ENCODE measurements at regions not wholly inside any gene's neighbourhood (a gene's known extent, or its start where the extent isn't known, plus 50 kb on each side); places are given as distances from the start of the nearest gene placed in this dataset.

DNA sequence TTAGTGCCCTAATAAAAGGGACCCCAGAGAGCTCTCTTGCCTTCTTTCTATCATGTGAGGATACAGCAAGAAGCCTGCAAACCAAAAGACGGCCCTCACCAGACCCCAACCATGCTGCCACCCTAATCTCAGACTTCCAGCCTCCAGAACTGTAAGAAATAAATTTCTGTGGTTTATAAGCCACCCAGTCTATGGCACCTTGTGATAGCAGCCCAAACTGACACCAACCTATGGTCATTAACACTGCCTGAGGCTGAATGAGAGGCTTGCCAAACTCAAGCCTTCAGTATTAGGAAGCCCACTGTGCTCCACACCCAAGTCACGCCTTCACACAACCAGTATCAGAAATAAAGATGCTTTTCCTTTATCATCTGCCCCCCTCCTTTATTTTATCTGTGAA is 127.3 kb upstream of the KLF3 start:
- H3K27ac ChIP-seq (ENCODE audit: low read length) = no peak overlapping the region
- no peaks in the 10 kb centered on the region for H3K27me3 ChIP-seq (ENCODE audit: control insufficient read depth, insufficient read depth, low read length)
- H3K9me3 ChIP-seq (ENCODE audit: control insufficient read depth, low read depth, low read length) = no peaks in the 10 kb centered on the region
- no peaks in the 10 kb centered on the region for H3K4me1 ChIP-seq (ENCODE audit: control insufficient read depth, low read depth, low read length)
- no peak overlapping the region for H3K9ac ChIP-seq (ENCODE audit: low read length)
- no peak overlapping the region for H3K4me3 ChIP-seq (ENCODE audit: low read length)
- no peaks in the 10 kb centered on the region for H3K36me3 ChIP-seq (ENCODE audit: control insufficient read depth, low read depth, low read length)

GRCh38 chr4:38537666-38538065 is 126.3 kb upstream of the KLF3 start:
- no peaks in the 10 kb centered on the region for H3K36me3 ChIP-seq (ENCODE audit: control insufficient read depth, low read depth, low read length)
- no peaks in the 10 kb centered on the region for H3K9me3 ChIP-seq (ENCODE audit: control insufficient read depth, low read depth, low read length)
- no peaks in the 10 kb centered on the region for H3K4me1 ChIP-seq (ENCODE audit: control insufficient read depth, low read depth, low read length)
- H3K27ac ChIP-seq (ENCODE audit: low read length) = no peak overlapping the region
- H3K9ac ChIP-seq (ENCODE audit: low read length) = no peak overlapping the region
- H3K27me3 ChIP-seq (ENCODE audit: control insufficient read depth, insufficient read depth, low read length) = no peaks in the 10 kb centered on the region
- H3K4me3 ChIP-seq (ENCODE audit: low read length) = no peak overlapping the region

DNA sequence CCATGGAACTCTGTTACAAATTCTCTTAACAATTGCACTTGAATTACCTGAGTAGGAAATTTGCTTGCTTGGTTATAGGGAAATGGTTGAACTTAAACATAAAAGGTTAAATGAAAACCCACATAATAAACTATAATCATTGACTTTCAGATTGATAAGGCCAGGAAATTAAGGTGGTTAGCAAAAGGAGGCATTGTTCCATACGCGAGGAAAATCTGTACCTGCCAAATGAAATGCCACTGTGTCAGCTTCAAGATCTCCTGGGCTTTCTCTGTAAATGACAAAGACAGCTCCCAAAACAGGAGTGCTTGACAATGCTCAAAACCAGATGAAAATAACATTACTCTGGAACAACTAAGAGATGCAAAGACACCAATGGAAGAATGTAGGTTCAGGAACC is 125.5 kb upstream of the KLF3 start:
- no peaks in the 10 kb centered on the region for H3K27me3 ChIP-seq (ENCODE audit: control insufficient read depth, insufficient read depth, low read length)
- no peaks in the 10 kb centered on the region for H3K9me3 ChIP-seq (ENCODE audit: control insufficient read depth, low read depth, low read length)
- no peak overlapping the region for H3K27ac ChIP-seq (ENCODE audit: low read length)
- no peaks in the 10 kb centered on the region for H3K4me1 ChIP-seq (ENCODE audit: control insufficient read depth, low read depth, low read length)
- no peaks in the 10 kb centered on the region for H3K36me3 ChIP-seq (ENCODE audit: control insufficient read depth, low read depth, low read length)
- no peak overlapping the region for H3K4me3 ChIP-seq (ENCODE audit: low read length)
- H3K9ac ChIP-seq (ENCODE audit: low read length) = no peak overlapping the region

DNA sequence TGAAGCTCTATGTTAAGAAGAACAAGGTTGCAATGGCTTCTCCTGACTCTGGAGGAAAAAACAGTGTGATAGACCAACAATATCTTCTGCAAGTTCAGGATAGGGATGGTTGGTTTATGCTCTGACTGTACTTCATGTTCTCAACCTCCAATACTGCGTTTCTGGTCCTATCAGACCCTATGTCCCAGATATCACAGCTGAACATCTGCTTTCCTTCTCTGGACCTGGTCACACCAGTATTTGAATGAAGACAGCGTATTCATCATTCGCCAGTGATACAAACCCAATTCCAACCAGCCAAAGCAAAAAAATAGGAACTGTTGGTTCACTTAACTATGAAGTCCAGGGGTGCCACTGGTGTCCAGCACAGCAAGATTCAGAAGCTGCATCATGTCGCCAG is 124.5 kb upstream of the KLF3 start:
- Histone ChIP-seq H3K4me3 (ENCODE audit: low read length) (no peak overlapping the region), H3K27ac (ENCODE audit: low read length) (no peak overlapping the region)

GRCh38 chr4:38547052-38547451 is 116.9 kb upstream of the KLF3 start:
- H3K9ac ChIP-seq (ENCODE audit: low read length) = no peak overlapping the region
- H3K4me1 ChIP-seq (ENCODE audit: control insufficient read depth, low read depth, low read length) = no peaks in the 10 kb centered on the region
- H3K36me3 ChIP-seq (ENCODE audit: control insufficient read depth, low read depth, low read length) = no peaks in the 10 kb centered on the region
- no peak overlapping the region for H3K27ac ChIP-seq (ENCODE audit: low read length)
- peaks cover 49% of the 10 kb centered on the region for H3K27me3 ChIP-seq (ENCODE audit: control insufficient read depth, insufficient read depth, low read length)
- H3K4me3 ChIP-seq (ENCODE audit: low read length) = no peak overlapping the region
- H3K9me3 ChIP-seq (ENCODE audit: control insufficient read depth, low read depth, low read length) = no peaks in the 10 kb centered on the region

More for the DNA sequence above, 124.5 kb upstream of the KLF3 start:
- Histone ChIP-seq H3K9ac (ENCODE audit: low read length) (no peak overlapping the region), H3K27me3 (ENCODE audit: control insufficient read depth, insufficient read depth, low read length) (peaks cover 4% of the 10 kb centered on the region), H3K36me3 (ENCODE audit: control insufficient read depth, low read depth, low read length) (no peaks in the 10 kb centered on the region), H3K9me3 (ENCODE audit: control insufficient read depth, low read depth, low read length) (no peaks in the 10 kb centered on the region), H3K4me1 (ENCODE audit: control insufficient read depth, low read depth, low read length) (no peaks in the 10 kb centered on the region)

- Histone ChIP-seq H3K36me3 (ENCODE audit: control insufficient read depth, low read depth, low read length) (no peaks in the 10 kb centered on the region), H3K27me3 (ENCODE audit: control insufficient read depth, insufficient read depth, low read length) (peaks cover 49% of the 10 kb centered on the region), H3K9me3 (ENCODE audit: control insufficient read depth, low read depth, low read length) (no peaks in the 10 kb centered on the region), H3K9ac (ENCODE audit: low read length) (no peak overlapping the region), H3K4me1 (ENCODE audit: control insufficient read depth, low read depth, low read length) (no peaks in the 10 kb centered on the region), H3K27ac (ENCODE audit: low read length) (no peak overlapping the region), H3K4me3 (ENCODE audit: low read length) (no peak overlapping the region)
These were observed 115.7 kb upstream of the KLF3 start for GRCh38 chr4:38548256-38548655.

GRCh38 chr4:38559374-38559773 is 104.6 kb upstream of the KLF3 start:
- no peaks in the 10 kb centered on the region for H3K36me3 ChIP-seq (ENCODE audit: control insufficient read depth, low read depth, low read length)
- H3K27ac ChIP-seq (ENCODE audit: low read length) = no peak overlapping the region
- H3K9me3 ChIP-seq (ENCODE audit: control insufficient read depth, low read depth, low read length) = no peaks in the 10 kb centered on the region
- no peak overlapping the region for H3K4me3 ChIP-seq (ENCODE audit: low read length)
- no peak overlapping the region for H3K9ac ChIP-seq (ENCODE audit: low read length)
- no peaks in the 10 kb centered on the region for H3K27me3 ChIP-seq (ENCODE audit: control insufficient read depth, insufficient read depth, low read length)
- no peaks in the 10 kb centered on the region for H3K4me1 ChIP-seq (ENCODE audit: control insufficient read depth, low read depth, low read length)

DNA sequence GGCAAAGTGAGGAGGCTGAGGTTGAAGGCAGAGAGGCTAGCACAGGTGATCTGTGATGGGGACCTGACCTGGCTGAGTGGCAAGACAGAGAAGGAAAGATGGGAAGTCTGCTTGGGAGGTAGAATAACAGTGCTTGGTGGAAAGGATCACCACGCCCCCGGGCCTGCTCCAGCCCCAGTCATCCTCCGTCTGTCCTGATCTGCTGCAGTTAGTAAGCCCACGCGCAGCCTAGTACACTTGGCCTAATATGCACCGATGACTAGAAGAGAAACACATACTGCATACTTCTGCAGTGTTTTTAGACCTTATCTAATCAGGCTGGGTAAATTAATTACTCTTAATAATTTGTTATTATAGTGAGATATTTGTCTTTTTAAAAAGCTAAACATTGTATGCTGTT is 103.7 kb upstream of the KLF3 start:
- Histone ChIP-seq H3K4me1 (ENCODE audit: control insufficient read depth, low read depth, low read length) (no peaks in the 10 kb centered on the region), H3K27me3 (ENCODE audit: control insufficient read depth, insufficient read depth, low read length) (no peaks in the 10 kb centered on the region), H3K4me3 (ENCODE audit: low read length) (no peak overlapping the region), H3K9ac (ENCODE audit: low read length) (no peak overlapping the region), H3K9me3 (ENCODE audit: control insufficient read depth, low read depth, low read length) (no peaks in the 10 kb centered on the region), H3K36me3 (ENCODE audit: control insufficient read depth, low read depth, low read length) (no peaks in the 10 kb centered on the region), H3K27ac (ENCODE audit: low read length) (no peak overlapping the region)

GRCh38 chr4:38560768-38561558 is 103.0 kb upstream of the KLF3 start:
- no peaks in the 10 kb centered on the region for H3K27me3 ChIP-seq (ENCODE audit: control insufficient read depth, insufficient read depth, low read length)
- no peak overlapping the region for H3K9ac ChIP-seq (ENCODE audit: low read length)
- no peaks in the 10 kb centered on the region for H3K4me1 ChIP-seq (ENCODE audit: control insufficient read depth, low read depth, low read length)
- no peaks in the 10 kb centered on the region for H3K9me3 ChIP-seq (ENCODE audit: control insufficient read depth, low read depth, low read length)
- no peaks in the 10 kb centered on the region for H3K36me3 ChIP-seq (ENCODE audit: control insufficient read depth, low read depth, low read length)
- H3K27ac ChIP-seq (ENCODE audit: low read length) = no peak overlapping the region
- H3K4me3 ChIP-seq (ENCODE audit: low read length) = no peak overlapping the region

- Histone ChIP-seq H3K27me3 (ENCODE audit: control insufficient read depth, insufficient read depth, low read length) (no peaks in the 10 kb centered on the region), H3K36me3 (ENCODE audit: control insufficient read depth, low read depth, low read length) (no peaks in the 10 kb centered on the region), H3K27ac (ENCODE audit: low read length) (no peak overlapping the region), H3K4me3 (ENCODE audit: low read length) (no peak overlapping the region), H3K9me3 (ENCODE audit: control insufficient read depth, low read depth, low read length) (no peaks in the 10 kb centered on the region), H3K9ac (ENCODE audit: low read length) (no peak overlapping the region), H3K4me1 (ENCODE audit: control insufficient read depth, low read depth, low read length) (no peaks in the 10 kb centered on the region)
These were observed 101.2 kb upstream of the KLF3 start for GRCh38 chr4:38562751-38563198.

- Histone ChIP-seq H3K9me3 (ENCODE audit: control insufficient read depth, low read depth, low read length) (no peaks in the 10 kb centered on the region), H3K36me3 (ENCODE audit: control insufficient read depth, low read depth, low read length) (no peaks in the 10 kb centered on the region), H3K27ac (ENCODE audit: low read length) (no peak overlapping the region), H3K9ac (ENCODE audit: low read length) (no peak overlapping the region), H3K4me3 (ENCODE audit: low read length) (no peak overlapping the region), H3K27me3 (ENCODE audit: control insufficient read depth, insufficient read depth, low read length) (no peaks in the 10 kb centered on the region), H3K4me1 (ENCODE audit: control insufficient read depth, low read depth, low read length) (no peaks in the 10 kb centered on the region)
These were observed 100.1 kb upstream of the KLF3 start for GRCh38 chr4:38563707-38564495.

Data from iPS-18a (cell line).